Duodenal mucosa (tissue), 2 donors: ENCODE measurements at regions not wholly inside any gene's neighbourhood (a gene's known extent, or its start where the extent isn't known, plus 50 kb on each side); places are given as distances from the start of the nearest gene placed in this dataset.

ENCODE experiments used
- H3K27ac ChIP-seq: one replicate; pipeline ENCODE4 v1.7.0; 2013; ENCODE audit warnings: low read depth, low read length
- H3K27me3 ChIP-seq, 2 donors: one replicate each; pipeline ENCODE4 v1.7.0; 2013; ENCODE audit warnings: low read length in 2 of 2, control low read depth in 1 of 2; ENCODE audit not compliant: insufficient read depth in 2 of 2, control insufficient read depth in 1 of 2
- H3K36me3 ChIP-seq, 2 donors: one replicate each; pipeline ENCODE4 v1.7.0; 2013; ENCODE audit warnings: low read length in 2 of 2, control low read depth in 1 of 2; ENCODE audit not compliant: insufficient read depth in 2 of 2, control insufficient read depth in 1 of 2
- H3K4me1 ChIP-seq, 2 donors: one replicate each; pipeline ENCODE4 v1.7.0; 2013; ENCODE audit warnings: low read length in 2 of 2, control low read depth in 1 of 2; ENCODE audit not compliant: insufficient read depth in 2 of 2, control insufficient read depth in 1 of 2
- H3K4me3 ChIP-seq, 2 donors: one replicate each; pipeline ENCODE4 v1.7.0; 2013; ENCODE audit warnings: low read length in 2 of 2, low read depth in 1 of 2
- H3K9ac ChIP-seq, 2 donors: one replicate each; pipeline ENCODE4 v1.7.0; 2013; ENCODE audit warnings: low read length in 2 of 2, low read depth in 1 of 2
- H3K9me3 ChIP-seq, 2 donors: one replicate each; pipeline ENCODE4 v1.7.0; 2013; ENCODE audit warnings: low read length in 2 of 2, control low read depth in 1 of 2; ENCODE audit not compliant: control insufficient read depth in 1 of 2

GRCh38 chr10:52526251-52526823 lies 212.3 kb downstream of the DKK1 start:
- Histone ChIP-seq H3K4me3 (no peak overlapping the region), H3K9ac (no peak overlapping the region), H3K36me3 (no peaks in the 10 kb centered on the region), H3K4me1 (no peaks in the 10 kb centered on the region), H3K27ac (no peak overlapping the region), H3K9me3 (no peaks in the 10 kb centered on the region), H3K27me3 (no peaks in the 10 kb centered on the region)

GRCh38 chr10:52532650-52533290 lies 218.7 kb downstream of the DKK1 start:
- Histone ChIP-seq H3K36me3 (no peaks in the 10 kb centered on the region), H3K9ac (no peak overlapping the region), H3K9me3 (no peaks in the 10 kb centered on the region), H3K4me3 (no peak overlapping the region), H3K4me1 (no peaks in the 10 kb centered on the region), H3K27ac (no peak overlapping the region), H3K27me3 (no peaks in the 10 kb centered on the region)

- Histone ChIP-seq H3K27me3 (no peaks in the 10 kb centered on the region), H3K4me1 (no peaks in the 10 kb centered on the region), H3K4me3 (no peak overlapping the region), H3K36me3 (no peaks in the 10 kb centered on the region), H3K27ac (no peak overlapping the region), H3K9me3 (no peaks in the 10 kb centered on the region), H3K9ac (no peak overlapping the region)
Measured at GRCh38 chr10:52533986-52534385, 219.9 kb downstream of the DKK1 start.

GRCh38 chr10:52539463-52539862 lies 225.4 kb downstream of the DKK1 start:
- H3K27ac ChIP-seq = no peak overlapping the region
- no peak overlapping the region for H3K4me3 ChIP-seq
- no peaks in the 10 kb centered on the region for H3K9me3 ChIP-seq
- no peaks in the 10 kb centered on the region for H3K36me3 ChIP-seq
- H3K27me3 ChIP-seq = no peaks in the 10 kb centered on the region
- H3K9ac ChIP-seq = no peak overlapping the region
- H3K4me1 ChIP-seq = no peaks in the 10 kb centered on the region

GRCh38 chr10:52540479-52540984 lies 226.5 kb downstream of the DKK1 start:
- Histone ChIP-seq H3K4me3 (no peak overlapping the region), H3K27ac (no peak overlapping the region), H3K4me1 (no peaks in the 10 kb centered on the region), H3K9me3 (no peaks in the 10 kb centered on the region), H3K9ac (no peak overlapping the region), H3K36me3 (no peaks in the 10 kb centered on the region), H3K27me3 (no peaks in the 10 kb centered on the region)

GRCh38 chr10:52541006-52541473 lies 227.0 kb downstream of the DKK1 start:
- H3K9ac ChIP-seq = no peak overlapping the region
- no peak overlapping the region for H3K27ac ChIP-seq
- H3K4me1 ChIP-seq = no peaks in the 10 kb centered on the region
- H3K4me3 ChIP-seq = no peak overlapping the region
- H3K9me3 ChIP-seq = no peaks in the 10 kb centered on the region
- no peaks in the 10 kb centered on the region for H3K36me3 ChIP-seq
- no peaks in the 10 kb centered on the region for H3K27me3 ChIP-seq

GRCh38 chr10:52542906-52543305 lies 228.8 kb downstream of the DKK1 start:
- Histone ChIP-seq H3K36me3 (no peaks in the 10 kb centered on the region), H3K9ac (no peak overlapping the region), H3K27ac (no peak overlapping the region), H3K9me3 (no peaks in the 10 kb centered on the region), H3K4me1 (no peaks in the 10 kb centered on the region), H3K27me3 (no peaks in the 10 kb centered on the region), H3K4me3 (no peak overlapping the region)

GRCh38 chr10:52551046-52551445 lies 221.5 kb downstream of the MBL2 start:
- Histone ChIP-seq H3K36me3 (no peaks in the 10 kb centered on the region), H3K9me3 (no peaks in the 10 kb centered on the region), H3K4me1 (no peaks in the 10 kb centered on the region), H3K27me3 (no peaks in the 10 kb centered on the region), H3K27ac (no peak overlapping the region), H3K4me3 (no peak overlapping the region), H3K9ac (no peak overlapping the region)

- Histone ChIP-seq H3K4me1 (no peaks in the 10 kb centered on the region), H3K9me3 (no peaks in the 10 kb centered on the region), H3K27me3 (no peaks in the 10 kb centered on the region), H3K9ac (no peak overlapping the region), H3K27ac (no peak overlapping the region), H3K36me3 (no peaks in the 10 kb centered on the region), H3K4me3 (no peak overlapping the region)
Measured at GRCh38 chr10:52558090-52558489, 214.5 kb downstream of the MBL2 start.

- no peaks in the 10 kb centered on the region for H3K4me1 ChIP-seq
- no peak overlapping the region for H3K4me3 ChIP-seq
- H3K9ac ChIP-seq = no peak overlapping the region
- H3K27ac ChIP-seq = no peak overlapping the region
- no peaks in the 10 kb centered on the region for H3K27me3 ChIP-seq
- no peaks in the 10 kb centered on the region for H3K9me3 ChIP-seq
- no peaks in the 10 kb centered on the region for H3K36me3 ChIP-seq
Measured at GRCh38 chr10:52561322-52561721, 211.3 kb downstream of the MBL2 start.
